B cell (primary cell): ENCODE measurements at regions not wholly inside any gene's neighbourhood (a gene's known extent, or its start where the extent isn't known, plus 50 kb on each side); places are given as distances from the start of the nearest gene placed in this dataset.

ENCODE experiments used
- EZH2 ChIP-seq: IDR thresholded peaks from 2 replicates; pipeline ENCODE4 v1.6.1; 2012; ENCODE audit warnings: borderline replicate concordance, low read depth, mild to moderate bottlenecking, moderate library complexity, low read length; ENCODE audit not compliant: insufficient read depth, poor library complexity, severe bottlenecking
- TF ChIP-seq, protein P1 (sequence below): fragments of 200-600 bp; IDR thresholded peaks from one replicate; pipeline ENCODE4 v1.8.0; 2022; ENCODE audit warnings: antibody characterized with exemption, mild to moderate bottlenecking

- no peak for TF ChIP-seq EZH2
- TF ChIP-seq, protein P1, sequence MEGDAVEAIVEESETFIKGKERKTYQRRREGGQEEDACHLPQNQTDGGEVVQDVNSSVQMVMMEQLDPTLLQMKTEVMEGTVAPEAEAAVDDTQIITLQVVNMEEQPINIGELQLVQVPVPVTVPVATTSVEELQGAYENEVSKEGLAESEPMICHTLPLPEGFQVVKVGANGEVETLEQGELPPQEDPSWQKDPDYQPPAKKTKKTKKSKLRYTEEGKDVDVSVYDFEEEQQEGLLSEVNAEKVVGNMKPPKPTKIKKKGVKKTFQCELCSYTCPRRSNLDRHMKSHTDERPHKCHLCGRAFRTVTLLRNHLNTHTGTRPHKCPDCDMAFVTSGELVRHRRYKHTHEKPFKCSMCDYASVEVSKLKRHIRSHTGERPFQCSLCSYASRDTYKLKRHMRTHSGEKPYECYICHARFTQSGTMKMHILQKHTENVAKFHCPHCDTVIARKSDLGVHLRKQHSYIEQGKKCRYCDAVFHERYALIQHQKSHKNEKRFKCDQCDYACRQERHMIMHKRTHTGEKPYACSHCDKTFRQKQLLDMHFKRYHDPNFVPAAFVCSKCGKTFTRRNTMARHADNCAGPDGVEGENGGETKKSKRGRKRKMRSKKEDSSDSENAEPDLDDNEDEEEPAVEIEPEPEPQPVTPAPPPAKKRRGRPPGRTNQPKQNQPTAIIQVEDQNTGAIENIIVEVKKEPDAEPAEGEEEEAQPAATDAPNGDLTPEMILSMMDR = no peak
Observed at GRCh38 chr3:14298991-14299555, 103.3 kb upstream of the SLC6A6 start.
